ENCODE measurements at regions not wholly inside any gene's neighbourhood (a gene's known extent, or its start where the extent isn't known, plus 50 kb on each side); places are given as distances from the start of the nearest gene placed in this dataset.
"Not testable (repeated sequence)": the region's sequence is repeated elsewhere in the genome, so short reads cannot be mapped to it uniquely, and the experiment has no call there.

GRCh38 chr20:48523191-48523995 is 304.4 kb downstream of the PREX1 start:
- Histone ChIP-seq H3K9me2 (replicated peaks; ENCODE audit: low read depth, low read length) (no peaks in the 10 kb centered on the region), H3F3A (ENCODE audit: low read depth) (no peaks in the 10 kb centered on the region), H3K4me3 (ENCODE audit: low read length, poor library complexity, severe bottlenecking) (no peak overlapping the region), H3K4me1 (ENCODE audit: insufficient read depth, low read length, poor library complexity, severe bottlenecking) (no peaks in the 10 kb centered on the region), H3K4me2 (ENCODE audit: low read depth, low read length, poor library complexity, severe bottlenecking) (no peak overlapping the region), H3K36me3 (ENCODE audit: insufficient read depth, low read length) (no peaks in the 10 kb centered on the region), H3K9me3 (ENCODE audit: insufficient read depth, low read depth, low read length) (no peaks in the 10 kb centered on the region), H2AFZ (ENCODE audit: low read length) (no peak overlapping the region), H3K79me2 (ENCODE audit: insufficient read depth, low read length) (no peaks in the 10 kb centered on the region), H3K9ac (ENCODE audit: low read depth, low read length, poor library complexity, severe bottlenecking) (no peak overlapping the region), H3K27me3 (ENCODE audit: insufficient read depth, low read length, poor library complexity, severe bottlenecking) (no peaks in the 10 kb centered on the region), H4K20me1 (ENCODE audit: insufficient read depth, low read length, poor library complexity, severe bottlenecking) (no peaks in the 10 kb centered on the region)
- TF ChIP-seq CTCF (conservative IDR thresholded peaks at IDR 0.05; ENCODE audit: low read length) = no peak
- no peak for TF ChIP-seq EZH2phosphoT487 (IDR thresholded peaks at IDR 0.05; ENCODE audit: borderline replicate concordance)

- Histone ChIP-seq H3K9me2 (replicated peaks; ENCODE audit: low read depth, low read length) (no peaks in the 10 kb centered on the region), H3K4me3 (ENCODE audit: low read length, poor library complexity, severe bottlenecking) (no peak overlapping the region), H3K4me1 (ENCODE audit: insufficient read depth, low read length, poor library complexity, severe bottlenecking) (no peaks in the 10 kb centered on the region), H3K36me3 (ENCODE audit: insufficient read depth, low read length) (no peaks in the 10 kb centered on the region), H3K9me3 (ENCODE audit: insufficient read depth, low read depth, low read length) (no peaks in the 10 kb centered on the region), H4K20me1 (ENCODE audit: insufficient read depth, low read length, poor library complexity, severe bottlenecking) (no peaks in the 10 kb centered on the region), H3K4me2 (ENCODE audit: low read depth, low read length, poor library complexity, severe bottlenecking) (no peak overlapping the region), H3K9ac (ENCODE audit: low read depth, low read length, poor library complexity, severe bottlenecking) (no peak overlapping the region), H2AFZ (ENCODE audit: low read length) (no peak overlapping the region), H3F3A (ENCODE audit: low read depth) (no peaks in the 10 kb centered on the region), H3K79me2 (ENCODE audit: insufficient read depth, low read length) (no peaks in the 10 kb centered on the region), H3K27me3 (ENCODE audit: insufficient read depth, low read length, poor library complexity, severe bottlenecking) (no peaks in the 10 kb centered on the region)
- TF ChIP-seq EZH2phosphoT487 (IDR thresholded peaks at IDR 0.05; ENCODE audit: borderline replicate concordance) (no peak), CTCF (conservative IDR thresholded peaks at IDR 0.05; ENCODE audit: low read length) (no peak)
Observed at GRCh38 chr20:48521121-48521520, 306.7 kb downstream of the PREX1 start.

GRCh38 chr20:48516196-48516595 is 311.6 kb downstream of the PREX1 start:
- not testable (repeated sequence) for H3K36me3 ChIP-seq (ENCODE audit: insufficient read depth, low read length); H3K9me3 ChIP-seq (ENCODE audit: insufficient read depth, low read depth, low read length); H3K4me2 ChIP-seq (ENCODE audit: low read depth, low read length, poor library complexity, severe bottlenecking); H3K4me1 ChIP-seq (ENCODE audit: insufficient read depth, low read length, poor library complexity, severe bottlenecking); H3F3A ChIP-seq (ENCODE audit: low read depth); H2AFZ ChIP-seq (ENCODE audit: low read length); H3K9ac ChIP-seq (ENCODE audit: low read depth, low read length, poor library complexity, severe bottlenecking); H3K27me3 ChIP-seq (ENCODE audit: insufficient read depth, low read length, poor library complexity, severe bottlenecking); H3K79me2 ChIP-seq (ENCODE audit: insufficient read depth, low read length); H4K20me1 ChIP-seq (ENCODE audit: insufficient read depth, low read length, poor library complexity, severe bottlenecking); H3K9me2 ChIP-seq (replicated peaks; ENCODE audit: low read depth, low read length); H3K4me3 ChIP-seq (ENCODE audit: low read length, poor library complexity, severe bottlenecking)

GRCh38 chr20:48514577-48514976 is 313.2 kb downstream of the PREX1 start:
- H4K20me1 ChIP-seq (ENCODE audit: insufficient read depth, low read length, poor library complexity, severe bottlenecking); H3K4me3 ChIP-seq (ENCODE audit: low read length, poor library complexity, severe bottlenecking); H3K4me1 ChIP-seq (ENCODE audit: insufficient read depth, low read length, poor library complexity, severe bottlenecking); H3K27me3 ChIP-seq (ENCODE audit: insufficient read depth, low read length, poor library complexity, severe bottlenecking); H3K9ac ChIP-seq (ENCODE audit: low read depth, low read length, poor library complexity, severe bottlenecking); H3K4me2 ChIP-seq (ENCODE audit: low read depth, low read length, poor library complexity, severe bottlenecking); H3K9me3 ChIP-seq (ENCODE audit: insufficient read depth, low read depth, low read length); H3K79me2 ChIP-seq (ENCODE audit: insufficient read depth, low read length); H3K9me2 ChIP-seq (replicated peaks; ENCODE audit: low read depth, low read length); H2AFZ ChIP-seq (ENCODE audit: low read length); H3K36me3 ChIP-seq (ENCODE audit: insufficient read depth, low read length); H3F3A ChIP-seq (ENCODE audit: low read depth): not testable (repeated sequence)

- not testable (repeated sequence) for H3K36me3 ChIP-seq (ENCODE audit: insufficient read depth, low read length); H3K4me3 ChIP-seq (ENCODE audit: low read length, poor library complexity, severe bottlenecking); H3K27me3 ChIP-seq (ENCODE audit: insufficient read depth, low read length, poor library complexity, severe bottlenecking); H3F3A ChIP-seq (ENCODE audit: low read depth); H3K9me2 ChIP-seq (replicated peaks; ENCODE audit: low read depth, low read length); H3K9ac ChIP-seq (ENCODE audit: low read depth, low read length, poor library complexity, severe bottlenecking); H4K20me1 ChIP-seq (ENCODE audit: insufficient read depth, low read length, poor library complexity, severe bottlenecking); H3K79me2 ChIP-seq (ENCODE audit: insufficient read depth, low read length); H3K4me1 ChIP-seq (ENCODE audit: insufficient read depth, low read length, poor library complexity, severe bottlenecking); H3K4me2 ChIP-seq (ENCODE audit: low read depth, low read length, poor library complexity, severe bottlenecking); H2AFZ ChIP-seq (ENCODE audit: low read length); H3K9me3 ChIP-seq (ENCODE audit: insufficient read depth, low read depth, low read length)
Observed at GRCh38 chr20:48512539-48512938, 315.3 kb downstream of the PREX1 start.

- H3K4me1 ChIP-seq (ENCODE audit: insufficient read depth, low read length, poor library complexity, severe bottlenecking); H3K9me2 ChIP-seq (replicated peaks; ENCODE audit: low read depth, low read length); H3K9ac ChIP-seq (ENCODE audit: low read depth, low read length, poor library complexity, severe bottlenecking); H3F3A ChIP-seq (ENCODE audit: low read depth); H3K4me2 ChIP-seq (ENCODE audit: low read depth, low read length, poor library complexity, severe bottlenecking); H3K4me3 ChIP-seq (ENCODE audit: low read length, poor library complexity, severe bottlenecking); H3K27me3 ChIP-seq (ENCODE audit: insufficient read depth, low read length, poor library complexity, severe bottlenecking); H3K36me3 ChIP-seq (ENCODE audit: insufficient read depth, low read length); H2AFZ ChIP-seq (ENCODE audit: low read length); H3K9me3 ChIP-seq (ENCODE audit: insufficient read depth, low read depth, low read length); H4K20me1 ChIP-seq (ENCODE audit: insufficient read depth, low read length, poor library complexity, severe bottlenecking); H3K79me2 ChIP-seq (ENCODE audit: insufficient read depth, low read length): not testable (repeated sequence)
Observed at GRCh38 chr20:48505066-48505465, 322.7 kb downstream of the PREX1 start.
